Parathyroid adenoma (tissue), 2 donors: ENCODE measurements at regions not wholly inside any gene's neighbourhood (a gene's known extent, or its start where the extent isn't known, plus 50 kb on each side); places are given as distances from the start of the nearest gene placed in this dataset.

Source experiments
- H2AFZ ChIP-seq: fragments of 300-600 bp; sonication (generic); one replicate; pipeline ENCODE4 v1.7.0; 2017; ENCODE audit warnings: antibody characterized with exemption, mild to moderate bottlenecking
- H3K27ac ChIP-seq: fragments of 300-600 bp; sonication (generic); one replicate; pipeline ENCODE4 v1.7.0; 2017
- H3K27me3 ChIP-seq: fragments of 300-600 bp; sonication (generic); one replicate; pipeline ENCODE4 v1.7.0; 2017; ENCODE audit warnings: low read length; ENCODE audit not compliant: control insufficient read depth, insufficient read depth
- H3K36me3 ChIP-seq: fragments of 300-600 bp; sonication (generic); one replicate; pipeline ENCODE4 v1.7.0; 2017; ENCODE audit warnings: low read length; ENCODE audit not compliant: control insufficient read depth, insufficient read depth
- H3K4me1 ChIP-seq: fragments of 300-600 bp; sonication (generic); one replicate; pipeline ENCODE4 v1.7.0; 2017; ENCODE audit warnings: control low read depth
- H3K4me2 ChIP-seq: fragments of 300-600 bp; sonication (generic); one replicate; pipeline ENCODE4 v1.7.0; 2017; ENCODE audit warnings: low read length
- H3K4me3 ChIP-seq: fragments of 300-600 bp; sonication (generic); one replicate; pipeline ENCODE4 v1.7.0; 2017; ENCODE audit warnings: low read depth, low read length
- H3K79me2 ChIP-seq: fragments of 300-600 bp; sonication (generic); one replicate; pipeline ENCODE4 v1.7.0; 2017; ENCODE audit warnings: control low read depth
- H3K9ac ChIP-seq: fragments of 300-600 bp; sonication (generic); one replicate; pipeline ENCODE4 v1.7.0; 2017; ENCODE audit warnings: mild to moderate bottlenecking
- H3K9me3 ChIP-seq: fragments of 300-600 bp; sonication (generic); one replicate; pipeline ENCODE4 v1.7.0; 2017; ENCODE audit warnings: low read length; ENCODE audit not compliant: control insufficient read depth
- TF ChIP-seq, protein P1 (sequence below): fragments of 300-600 bp; sonication (generic); IDR thresholded peaks from one replicate; pipeline ENCODE4 v1.7.0; 2017; ENCODE audit warnings: antibody characterized with exemption, mild to moderate bottlenecking
- donor health status: primary hyperparathyroidism.

DNA sequence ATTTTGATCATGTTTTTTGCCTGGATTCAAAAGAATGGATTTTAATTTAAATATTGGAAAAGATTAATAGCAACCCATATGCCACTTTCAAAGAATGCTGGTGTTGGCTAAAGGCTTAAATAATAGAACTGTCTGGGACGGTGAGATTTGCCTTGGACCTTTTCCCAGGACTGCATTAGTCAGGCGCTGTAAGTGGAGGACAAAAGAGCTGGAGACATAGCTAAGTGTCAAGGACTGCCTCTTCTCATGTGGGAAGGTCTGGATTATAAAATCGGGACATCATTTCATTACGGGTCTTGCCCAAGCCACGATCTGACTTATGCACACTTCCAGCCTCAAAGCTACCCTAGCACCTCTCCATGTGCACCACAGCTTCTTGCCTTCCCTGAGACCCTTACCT is 458.5 kb upstream of the DEPDC1 start:
- no peak overlapping the region for H2AFZ ChIP-seq
- TF ChIP-seq, protein P1, sequence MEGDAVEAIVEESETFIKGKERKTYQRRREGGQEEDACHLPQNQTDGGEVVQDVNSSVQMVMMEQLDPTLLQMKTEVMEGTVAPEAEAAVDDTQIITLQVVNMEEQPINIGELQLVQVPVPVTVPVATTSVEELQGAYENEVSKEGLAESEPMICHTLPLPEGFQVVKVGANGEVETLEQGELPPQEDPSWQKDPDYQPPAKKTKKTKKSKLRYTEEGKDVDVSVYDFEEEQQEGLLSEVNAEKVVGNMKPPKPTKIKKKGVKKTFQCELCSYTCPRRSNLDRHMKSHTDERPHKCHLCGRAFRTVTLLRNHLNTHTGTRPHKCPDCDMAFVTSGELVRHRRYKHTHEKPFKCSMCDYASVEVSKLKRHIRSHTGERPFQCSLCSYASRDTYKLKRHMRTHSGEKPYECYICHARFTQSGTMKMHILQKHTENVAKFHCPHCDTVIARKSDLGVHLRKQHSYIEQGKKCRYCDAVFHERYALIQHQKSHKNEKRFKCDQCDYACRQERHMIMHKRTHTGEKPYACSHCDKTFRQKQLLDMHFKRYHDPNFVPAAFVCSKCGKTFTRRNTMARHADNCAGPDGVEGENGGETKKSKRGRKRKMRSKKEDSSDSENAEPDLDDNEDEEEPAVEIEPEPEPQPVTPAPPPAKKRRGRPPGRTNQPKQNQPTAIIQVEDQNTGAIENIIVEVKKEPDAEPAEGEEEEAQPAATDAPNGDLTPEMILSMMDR: no peak

DNA sequence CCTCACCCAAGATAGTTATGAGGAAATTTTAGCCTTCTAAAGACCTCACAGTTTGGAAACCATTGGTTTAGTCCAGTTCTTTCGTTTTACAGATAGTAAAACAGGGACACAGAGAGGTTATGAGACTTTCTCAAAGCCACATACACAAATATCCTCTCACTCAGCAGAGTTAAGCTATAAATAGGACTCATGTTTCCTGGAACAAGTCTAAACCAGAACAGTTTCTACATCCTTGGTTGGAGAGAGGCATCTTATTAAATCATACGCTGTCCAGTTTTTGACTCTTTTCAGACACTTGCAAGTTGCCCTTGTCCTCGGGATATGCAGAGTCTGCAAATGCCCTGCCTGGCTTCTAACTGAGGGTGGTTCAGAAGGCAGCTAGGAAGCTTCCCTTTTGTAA is 462.1 kb upstream of the DEPDC1 start:
- Histone ChIP-seq H3K9ac (no peak overlapping the region), H3K4me3 (no peak overlapping the region), H3K9me3 (no peaks in the 10 kb centered on the region), H3K27ac (no peak overlapping the region), H3K4me1 (no peaks in the 10 kb centered on the region), H3K4me2 (no peak overlapping the region), H3K36me3 (no peaks in the 10 kb centered on the region), H3K27me3 (no peaks in the 10 kb centered on the region), H3K79me2 (no peaks in the 10 kb centered on the region), H2AFZ (no peak overlapping the region)
- TF ChIP-seq, protein P1: no peak

More for the DNA sequence above, 458.5 kb upstream of the DEPDC1 start:
- H3K9ac ChIP-seq: no peak overlapping the region
- no peaks in the 10 kb centered on the region for H3K79me2 ChIP-seq
- H3K27ac ChIP-seq: no peak overlapping the region
- no peaks in the 10 kb centered on the region for H3K9me3 ChIP-seq
- no peak overlapping the region for H3K4me3 ChIP-seq
- no peak overlapping the region for H3K4me2 ChIP-seq
- no peaks in the 10 kb centered on the region for H3K27me3 ChIP-seq
- H3K4me1 ChIP-seq: no peaks in the 10 kb centered on the region
- H3K36me3 ChIP-seq: no peaks in the 10 kb centered on the region

DNA sequence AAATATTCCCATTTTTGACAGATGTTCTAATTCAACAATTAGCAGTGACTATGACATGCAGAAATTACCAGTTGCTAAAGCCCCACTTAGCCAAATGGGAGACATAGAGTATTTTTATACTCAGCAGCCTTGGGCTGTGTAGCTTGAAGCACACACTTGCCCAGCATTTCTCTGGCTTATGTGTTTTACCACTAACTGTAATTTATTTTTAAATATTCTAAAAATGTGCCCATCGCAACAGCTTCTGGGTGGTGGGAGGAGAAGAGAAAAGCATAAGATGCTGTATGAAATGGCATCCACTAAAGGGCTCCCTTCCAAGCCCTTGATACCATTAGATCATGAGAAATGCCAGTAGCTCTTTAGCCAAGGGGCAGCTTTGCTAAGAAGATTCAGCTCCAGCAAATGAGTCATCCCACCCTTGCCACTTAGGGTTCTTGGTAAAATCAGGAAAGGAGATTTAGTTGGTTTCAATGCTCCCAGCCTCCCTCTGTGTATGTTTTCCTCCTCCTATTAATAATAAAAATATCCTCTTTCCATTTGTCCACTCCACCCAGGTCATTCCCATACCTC is 462.7 kb upstream of the DEPDC1 start:
- H2AFZ ChIP-seq: no peak overlapping the region
- no peaks in the 10 kb centered on the region for H3K9me3 ChIP-seq
- no peaks in the 10 kb centered on the region for H3K36me3 ChIP-seq
- H3K79me2 ChIP-seq: no peaks in the 10 kb centered on the region
- no peaks in the 10 kb centered on the region for H3K27me3 ChIP-seq
- no peak overlapping the region for H3K27ac ChIP-seq
- H3K4me2 ChIP-seq: no peak overlapping the region
- TF ChIP-seq, protein P1: no peak
- no peak overlapping the region for H3K9ac ChIP-seq
- H3K4me1 ChIP-seq: no peaks in the 10 kb centered on the region
- H3K4me3 ChIP-seq: no peak overlapping the region

DNA sequence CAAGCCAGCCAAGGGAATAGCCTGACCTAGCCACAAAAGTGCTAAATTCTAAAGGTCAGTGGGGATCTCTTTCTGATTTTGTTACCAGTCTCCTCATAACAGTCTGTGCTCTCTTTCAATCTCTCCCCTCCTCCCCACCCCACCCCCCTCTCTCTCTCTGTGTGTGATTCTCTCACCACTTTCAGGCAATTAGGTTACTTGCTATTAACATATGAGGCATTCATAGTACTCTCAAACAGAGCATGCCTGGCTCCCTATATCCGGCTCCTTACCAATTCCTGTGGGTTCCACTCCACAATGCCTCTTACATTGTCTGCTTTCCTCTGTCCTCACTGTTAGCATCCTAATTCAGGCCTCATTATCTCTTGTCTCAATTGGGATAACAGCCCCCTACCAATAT is 464.3 kb upstream of the DEPDC1 start:
- Histone ChIP-seq H3K4me1 (no peaks in the 10 kb centered on the region), H3K4me2 (no peak overlapping the region), H3K36me3 (no peaks in the 10 kb centered on the region), H3K79me2 (no peaks in the 10 kb centered on the region), H3K4me3 (no peak overlapping the region), H3K9me3 (no peaks in the 10 kb centered on the region), H2AFZ (no peak overlapping the region), H3K27ac (no peak overlapping the region), H3K27me3 (no peaks in the 10 kb centered on the region), H3K9ac (no peak overlapping the region)
- TF ChIP-seq, protein P1: no peak

DNA sequence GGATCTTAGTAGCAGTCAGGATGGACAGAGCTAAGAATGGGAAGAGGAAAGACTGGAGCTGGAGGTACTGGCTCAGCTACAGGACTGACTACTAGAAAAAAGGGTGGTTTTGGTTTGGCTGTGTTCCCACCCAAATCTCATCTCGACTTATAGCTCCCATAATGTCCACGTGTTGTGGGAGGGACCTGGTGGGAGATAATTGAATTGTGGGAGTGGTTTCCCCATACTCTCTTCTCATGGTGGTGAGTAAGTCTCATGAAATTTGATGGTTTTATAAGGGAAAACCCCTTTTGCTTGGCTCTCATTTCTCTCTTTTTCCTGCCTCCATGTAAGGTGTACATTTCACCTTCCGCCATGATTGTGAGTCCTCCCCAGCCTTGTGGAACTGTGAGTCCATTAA is 466.5 kb upstream of the DEPDC1 start:
- Histone ChIP-seq H2AFZ (no peak overlapping the region), H3K27me3 (no peaks in the 10 kb centered on the region), H3K4me3 (no peak overlapping the region), H3K4me2 (no peak overlapping the region), H3K9me3 (no peaks in the 10 kb centered on the region), H3K27ac (no peak overlapping the region), H3K9ac (no peak overlapping the region), H3K36me3 (no peaks in the 10 kb centered on the region), H3K4me1 (no peaks in the 10 kb centered on the region), H3K79me2 (no peaks in the 10 kb centered on the region)
- TF ChIP-seq, protein P1: no peak
